Activated CD4-positive, alpha-beta memory T cell treated with anti-CD3 and anti-CD28 coated beads, Interleukin-2, amount 10 ng/mL, durations not matched to agents 7 days and 5 days (primary cell): ENCODE measurements at regions not wholly inside any gene's neighbourhood (a gene's known extent, or its start where the extent isn't known, plus 50 kb on each side); places are given as distances from the start of the nearest gene placed in this dataset.

ENCODE experiments used
- CTCF ChIA-PET: fragments of 350-600 bp; sonication (Branson Sonifier 250); formaldehyde crosslinking; loops from one replicate; lab custom pipeline; 2021; ENCODE audit warnings: antibody characterized with exemption, inconsistent platforms; lab: Charles Lee
- POLR2A ChIA-PET: fragments of 350-600 bp; sonication (Branson Sonifier 250); formaldehyde crosslinking; loops from one replicate; lab custom pipeline; 2021; ENCODE audit warnings: antibody characterized with exemption; lab: Charles Lee
- DNase-seq: peaks from one replicate; pipeline ENCODE4 v3.0.0-alpha.2; 2020
- H3K27ac Mint-ChIP-seq: one replicate; pipeline ENCODE4 v1.8.0; 2021; ENCODE audit warnings: mild to moderate bottlenecking, mixed read lengths
- H3K27me3 Mint-ChIP-seq: one replicate; pipeline ENCODE4 v1.8.0; 2021; ENCODE audit warnings: mixed read lengths
- H3K36me3 Mint-ChIP-seq: one replicate; pipeline ENCODE4 v1.8.0; 2021; ENCODE audit warnings: low read depth, mixed read lengths
- H3K4me1 Mint-ChIP-seq: one replicate; pipeline ENCODE4 v1.8.0; 2021; ENCODE audit warnings: mixed read lengths
- H3K4me3 Mint-ChIP-seq: one replicate; pipeline ENCODE4 v1.8.0; 2021; ENCODE audit warnings: mild to moderate bottlenecking, mixed read lengths
- H3K9me3 Mint-ChIP-seq: one replicate; pipeline ENCODE4 v1.8.0; 2021; ENCODE audit warnings: mixed read lengths

GRCh38 chr18:44423814-44424644 is 256.7 kb upstream of the SETBP1 start:
- no peak overlapping the region for H3K27ac Mint-ChIP-seq
- CTCF ChIA-PET: no interaction called here
- H3K9me3 Mint-ChIP-seq: no peaks in the 10 kb centered on the region
- no peak for DNase-seq
- H3K27me3 Mint-ChIP-seq: no peaks in the 10 kb centered on the region
- POLR2A ChIA-PET: no interaction called here
- H3K4me3 Mint-ChIP-seq: no peak overlapping the region
- H3K36me3 Mint-ChIP-seq: no peaks in the 10 kb centered on the region
- H3K4me1 Mint-ChIP-seq: no peaks in the 10 kb centered on the region

- no peak overlapping the region for H3K4me3 Mint-ChIP-seq
- H3K9me3 Mint-ChIP-seq: no peaks in the 10 kb centered on the region
- H3K4me1 Mint-ChIP-seq: no peaks in the 10 kb centered on the region
- no peaks in the 10 kb centered on the region for H3K27me3 Mint-ChIP-seq
- DNase-seq: no peak
- no peaks in the 10 kb centered on the region for H3K36me3 Mint-ChIP-seq
- H3K27ac Mint-ChIP-seq: no peak overlapping the region
- CTCF ChIA-PET: no interaction called here
- POLR2A ChIA-PET: no interaction called here
Measured at GRCh38 chr18:44424645-44425035, 256.0 kb upstream of the SETBP1 start.

- POLR2A ChIA-PET: no interaction called here
- no peak for DNase-seq
- H3K27me3 Mint-ChIP-seq: no peaks in the 10 kb centered on the region
- H3K27ac Mint-ChIP-seq: no peak overlapping the region
- no peak overlapping the region for H3K4me3 Mint-ChIP-seq
- no peaks in the 10 kb centered on the region for H3K9me3 Mint-ChIP-seq
- CTCF ChIA-PET: no interaction called here
- no peaks in the 10 kb centered on the region for H3K36me3 Mint-ChIP-seq
- H3K4me1 Mint-ChIP-seq: no peaks in the 10 kb centered on the region
Measured at GRCh38 chr18:44425161-44425560, 255.5 kb upstream of the SETBP1 start.

GRCh38 chr18:44437603-44438002 is 243.1 kb upstream of the SETBP1 start:
- ChIA-PET CTCF (no interaction called here), POLR2A (no interaction called here)
- Mint-ChIP-seq H3K36me3 (no peaks in the 10 kb centered on the region), H3K4me1 (no peaks in the 10 kb centered on the region), H3K27ac (no peak overlapping the region), H3K4me3 (no peak overlapping the region), H3K27me3 (no peaks in the 10 kb centered on the region), H3K9me3 (no peaks in the 10 kb centered on the region)
- DNase-seq: no peak

GRCh38 chr18:44450226-44450625 is 230.5 kb upstream of the SETBP1 start:
- H3K27ac Mint-ChIP-seq: no peak overlapping the region
- no peaks in the 10 kb centered on the region for H3K27me3 Mint-ChIP-seq
- H3K4me1 Mint-ChIP-seq: no peaks in the 10 kb centered on the region
- CTCF ChIA-PET: no interaction called here
- no peaks in the 10 kb centered on the region for H3K9me3 Mint-ChIP-seq
- no peaks in the 10 kb centered on the region for H3K36me3 Mint-ChIP-seq
- no peak overlapping the region for H3K4me3 Mint-ChIP-seq
- DNase-seq: no peak
- POLR2A ChIA-PET: no interaction called here

GRCh38 chr18:44452346-44452745 is 228.3 kb upstream of the SETBP1 start:
- Mint-ChIP-seq H3K27ac (no peak overlapping the region), H3K9me3 (no peaks in the 10 kb centered on the region), H3K27me3 (no peaks in the 10 kb centered on the region), H3K36me3 (no peaks in the 10 kb centered on the region), H3K4me3 (no peak overlapping the region), H3K4me1 (no peaks in the 10 kb centered on the region)
- ChIA-PET POLR2A (no interaction called here), CTCF (no interaction called here)
- no peak for DNase-seq

GRCh38 chr18:44453505-44453904 is 227.2 kb upstream of the SETBP1 start:
- Mint-ChIP-seq H3K36me3 (no peaks in the 10 kb centered on the region), H3K27me3 (no peaks in the 10 kb centered on the region), H3K4me3 (no peak overlapping the region), H3K9me3 (no peaks in the 10 kb centered on the region), H3K4me1 (no peaks in the 10 kb centered on the region), H3K27ac (no peak overlapping the region)
- ChIA-PET CTCF (no interaction called here), POLR2A (no interaction called here)
- no peak for DNase-seq

GRCh38 chr18:44458777-44459176 is 221.9 kb upstream of the SETBP1 start:
- no peak for DNase-seq
- Mint-ChIP-seq H3K36me3 (no peaks in the 10 kb centered on the region), H3K9me3 (no peaks in the 10 kb centered on the region), H3K27me3 (no peaks in the 10 kb centered on the region), H3K27ac (no peak overlapping the region), H3K4me1 (no peaks in the 10 kb centered on the region), H3K4me3 (no peak overlapping the region)
- POLR2A ChIA-PET: no interaction called here
- CTCF ChIA-PET: no interaction called here

- Mint-ChIP-seq H3K4me1 (no peaks in the 10 kb centered on the region), H3K9me3 (peaks cover 3% of the 10 kb centered on the region), H3K27me3 (no peaks in the 10 kb centered on the region), H3K4me3 (no peak overlapping the region), H3K36me3 (no peaks in the 10 kb centered on the region), H3K27ac (no peak overlapping the region)
- no peak for DNase-seq
- CTCF ChIA-PET: no interaction called here
- POLR2A ChIA-PET: no interaction called here
Measured at GRCh38 chr18:44464398-44465180, 216.1 kb upstream of the SETBP1 start.

GRCh38 chr18:44465381-44465841 is 215.3 kb upstream of the SETBP1 start:
- Mint-ChIP-seq H3K36me3 (no peaks in the 10 kb centered on the region), H3K9me3 (peaks cover 3% of the 10 kb centered on the region), H3K27ac (no peak overlapping the region), H3K27me3 (no peaks in the 10 kb centered on the region), H3K4me3 (no peak overlapping the region), H3K4me1 (no peaks in the 10 kb centered on the region)
- no peak for DNase-seq
- POLR2A ChIA-PET: no interaction called here
- CTCF ChIA-PET: no interaction called here

GRCh38 chr18:44466997-44467396 is 213.7 kb upstream of the SETBP1 start:
- H3K4me3 Mint-ChIP-seq: no peak overlapping the region

GRCh38 chr18:44467718-44468117 is 213.0 kb upstream of the SETBP1 start:
- Mint-ChIP-seq H3K27me3 (no peaks in the 10 kb centered on the region), H3K4me3 (no peak overlapping the region), H3K27ac (no peak overlapping the region), H3K36me3 (no peaks in the 10 kb centered on the region), H3K4me1 (no peaks in the 10 kb centered on the region), H3K9me3 (peaks cover 3% of the 10 kb centered on the region)
- POLR2A ChIA-PET: no interaction called here
- no peak for DNase-seq
- CTCF ChIA-PET: no interaction called here

More at GRCh38 chr18:44466997-44467396, 213.7 kb upstream of the SETBP1 start:
- ChIA-PET CTCF (no interaction called here), POLR2A (no interaction called here)
- Mint-ChIP-seq H3K27ac (no peak overlapping the region), H3K27me3 (no peaks in the 10 kb centered on the region), H3K36me3 (no peaks in the 10 kb centered on the region), H3K9me3 (peaks cover 3% of the 10 kb centered on the region), H3K4me1 (no peaks in the 10 kb centered on the region)
- DNase-seq: no peak

GRCh38 chr18:44473394-44474066 is 207.2 kb upstream of the SETBP1 start:
- Mint-ChIP-seq H3K27me3 (no peaks in the 10 kb centered on the region), H3K4me1 (no peaks in the 10 kb centered on the region), H3K27ac (no peak overlapping the region), H3K36me3 (no peaks in the 10 kb centered on the region), H3K9me3 (peaks cover 3% of the 10 kb centered on the region), H3K4me3 (no peak overlapping the region)
- ChIA-PET POLR2A (no interaction called here), CTCF (no interaction called here)
- DNase-seq: no peak
